Mesenchymal stem cell (in vitro differentiated cells and primary cell): ENCODE measurements at regions not wholly inside any gene's neighbourhood (a gene's known extent, or its start where the extent isn't known, plus 50 kb on each side); places are given as distances from the start of the nearest gene placed in this dataset.

Experiments
- DNase-seq: peaks from one replicate; pipeline ENCODE4 v3.0.0-alpha.2; 2013
- H2AFZ ChIP-seq: one replicate; pipeline ENCODE4 v1.6.1; 2013; ENCODE audit warnings: low read depth, mild to moderate bottlenecking, control low read depth, inconsistent platforms, low read length, moderate library complexity
- H2AK5ac ChIP-seq: 2 replicates; pipeline ENCODE4 v1.6.1; 2013; ENCODE audit warnings: low read length, moderate library complexity, mild to moderate bottlenecking, inconsistent platforms; ENCODE audit not compliant: severe bottlenecking
- H2BK120ac ChIP-seq: one replicate; pipeline ENCODE4 v1.6.1; 2013; ENCODE audit warnings: low read depth, mild to moderate bottlenecking, inconsistent platforms, low read length, moderate library complexity
- H2BK12ac ChIP-seq, 2 experiments: one replicate each; pipeline ENCODE4 v1.6.1; 2013; ENCODE audit warnings: inconsistent platforms in 2 of 2, low read length in 2 of 2, mild to moderate bottlenecking in 2 of 2, moderate library complexity in 2 of 2, control low read depth in 1 of 2
- H2BK15ac ChIP-seq: one replicate; pipeline ENCODE4 v1.6.1; 2013; ENCODE audit warnings: mild to moderate bottlenecking, low read depth, inconsistent platforms; ENCODE audit not compliant: poor library complexity, severe bottlenecking
- H2BK5ac ChIP-seq: 2 replicates; pipeline ENCODE4 v1.6.1; 2013; ENCODE audit warnings: low read depth, mild to moderate bottlenecking, low read length, control low read depth, inconsistent platforms; ENCODE audit not compliant: poor library complexity, severe bottlenecking
- H3K14ac ChIP-seq, 2 experiments: one replicate each; pipeline ENCODE4 v1.6.1; 2013; ENCODE audit warnings: inconsistent platforms in 2 of 2, low read length in 2 of 2, control low read depth in 1 of 2, mild to moderate bottlenecking in 1 of 2, moderate library complexity in 1 of 2
- H3K18ac ChIP-seq, 2 experiments: one replicate each; pipeline ENCODE4 v1.6.1; 2013; ENCODE audit warnings: inconsistent platforms in 2 of 2, low read length in 2 of 2, control low read depth in 1 of 2, low read depth in 1 of 2, mild to moderate bottlenecking in 1 of 2
- H3K23ac ChIP-seq, 2 experiments: one replicate each; pipeline ENCODE4 v1.6.1; 2013; ENCODE audit warnings: inconsistent platforms in 2 of 2, low read length in 2 of 2, mild to moderate bottlenecking in 2 of 2, moderate library complexity in 2 of 2, control low read depth in 1 of 2
- H3K27ac ChIP-seq: 2 replicates; pipeline ENCODE4 v1.5.1; 2013; ENCODE audit warnings: mild to moderate bottlenecking, moderate library complexity, low read length, control low read depth, inconsistent platforms; ENCODE audit not compliant: poor library complexity, severe bottlenecking
- H3K27me3 ChIP-seq, 2 experiments: 2 replicates each; pipeline versions ENCODE4 v1.6.1 to v1.7.0; 2013; ENCODE audit warnings: low read length in 2 of 2, mild to moderate bottlenecking in 2 of 2, moderate library complexity in 2 of 2, control low read depth in 1 of 2, inconsistent platforms in 1 of 2; ENCODE audit not compliant: control insufficient read depth in 1 of 2, insufficient read depth in 1 of 2
- H3K36me3 ChIP-seq, 2 experiments: 2 replicates each; pipeline versions ENCODE4 v1.6.1 to v1.7.0; 2013; ENCODE audit warnings: low read length in 2 of 2, control low read depth in 1 of 2, inconsistent platforms in 1 of 2, low read depth in 1 of 2, mild to moderate bottlenecking in 1 of 2; ENCODE audit not compliant: insufficient read depth in 2 of 2, control insufficient read depth in 1 of 2
- H3K4ac ChIP-seq, 2 experiments: one replicate each; pipeline ENCODE4 v1.6.1; 2013; ENCODE audit warnings: inconsistent platforms in 2 of 2, low read length in 2 of 2, mild to moderate bottlenecking in 2 of 2, moderate library complexity in 2 of 2, control low read depth in 1 of 2, low read depth in 1 of 2
- H3K4me1 ChIP-seq: 2 replicates; pipeline ENCODE4 v1.6.1; 2013; ENCODE audit warnings: low read depth, low read length, control low read depth; ENCODE audit not compliant: control insufficient read depth, insufficient read depth
- H3K4me2 ChIP-seq: 2 replicates; pipeline ENCODE4 v1.6.1; 2013; ENCODE audit warnings: low read length, mild to moderate bottlenecking, inconsistent platforms; ENCODE audit not compliant: poor library complexity, severe bottlenecking
- H3K4me3 ChIP-seq, 2 experiments: 2 replicates each; pipeline versions ENCODE4 v1.5.1 to v1.7.0; 2013; ENCODE audit warnings: low read length in 2 of 2, mild to moderate bottlenecking in 2 of 2, control low read depth in 1 of 2, low read depth in 1 of 2; ENCODE audit not compliant: insufficient read depth in 1 of 2
- H3K79me1 ChIP-seq: replicated peaks from 2 replicates; pipeline ENCODE4 v1.6.1; 2013; ENCODE audit warnings: mild to moderate bottlenecking, control low read depth, low read length, inconsistent platforms; ENCODE audit not compliant: poor library complexity, severe bottlenecking
- H3K9ac ChIP-seq: 2 replicates; pipeline ENCODE4 v1.7.0; 2013; ENCODE audit warnings: mild to moderate bottlenecking, low read length, moderate library complexity
- H3K9me3 ChIP-seq: 2 replicates; pipeline ENCODE4 v1.7.0; 2013; ENCODE audit warnings: mild to moderate bottlenecking, low read length; ENCODE audit not compliant: control insufficient read depth
- H4K8ac ChIP-seq: one replicate; pipeline ENCODE4 v1.6.1; 2013; ENCODE audit warnings: inconsistent platforms, mild to moderate bottlenecking, low read length, moderate library complexity
- H4K91ac ChIP-seq: one replicate; pipeline ENCODE4 v1.6.1; 2013; ENCODE audit warnings: mild to moderate bottlenecking, low read length, inconsistent platforms
- WGBS: methylation state at CpG from one replicate; pipeline ENCODE4 v1.1.7; 2013; ENCODE audit warnings: mixed read lengths; 5-methylcytosine and 5-hydroxymethylcytosine counted together

DNA sequence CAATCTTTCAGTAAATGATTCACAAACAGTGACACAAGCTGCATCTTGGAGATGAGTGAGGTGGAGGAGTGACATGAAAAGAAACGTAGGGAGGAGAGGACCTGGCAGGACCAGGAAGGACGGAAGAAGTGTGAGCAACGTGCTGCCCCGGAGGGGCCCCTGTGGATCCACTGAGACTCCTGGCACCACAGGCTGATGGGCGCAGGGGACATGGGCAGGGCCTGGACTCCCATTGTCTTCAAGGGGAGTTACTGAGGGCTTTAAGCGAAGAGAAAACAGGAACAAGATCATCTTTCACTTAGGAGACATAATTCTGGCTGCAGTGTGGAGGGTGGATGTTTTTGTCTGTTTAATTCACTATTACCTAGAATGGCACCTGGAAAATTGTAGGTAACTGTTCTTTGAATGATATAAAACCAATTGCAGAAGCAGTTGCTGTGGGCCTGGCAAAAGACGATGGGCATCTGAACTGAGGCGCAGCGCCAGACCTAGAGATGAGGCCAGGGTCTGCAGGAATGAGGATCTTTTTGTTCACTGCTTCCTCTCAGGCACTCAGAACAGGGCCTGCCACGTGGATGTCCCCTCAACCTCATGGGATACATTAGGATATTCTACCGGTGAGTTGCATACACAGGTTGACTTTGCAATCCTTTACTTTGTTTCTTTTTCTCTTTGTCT is 156.4 kb downstream of the TMEM18 start:
- H3K14ac ChIP-seq: no peak overlapping the region
- no peak for DNase-seq
- H3K18ac ChIP-seq: no peak overlapping the region
- no peak overlapping the region for H4K8ac ChIP-seq
- WGBS: 74% methylated on average over 10 of the region's 11 CpGs
- H3K9ac ChIP-seq: no peak overlapping the region
- no peak overlapping the region for H3K23ac ChIP-seq
- H3K27me3 ChIP-seq: no peaks in the 10 kb centered on the region
- no peak overlapping the region for H2BK12ac ChIP-seq
- no peak overlapping the region for H4K91ac ChIP-seq
- no peak overlapping the region for H3K4me3 ChIP-seq
- no peak overlapping the region for H3K4ac ChIP-seq
- H3K27ac ChIP-seq: no peak overlapping the region
- H3K4me2 ChIP-seq: no peak overlapping the region
- H2AK5ac ChIP-seq: no peak overlapping the region
- no peak overlapping the region for H2AFZ ChIP-seq
- H3K9me3 ChIP-seq: no peaks in the 10 kb centered on the region
- no peak overlapping the region for H2BK15ac ChIP-seq
- no peaks in the 10 kb centered on the region for H3K79me1 ChIP-seq
- H2BK5ac ChIP-seq: no peak overlapping the region
- no peaks in the 10 kb centered on the region for H3K36me3 ChIP-seq
- no peak overlapping the region for H2BK120ac ChIP-seq
- no peaks in the 10 kb centered on the region for H3K4me1 ChIP-seq

DNA sequence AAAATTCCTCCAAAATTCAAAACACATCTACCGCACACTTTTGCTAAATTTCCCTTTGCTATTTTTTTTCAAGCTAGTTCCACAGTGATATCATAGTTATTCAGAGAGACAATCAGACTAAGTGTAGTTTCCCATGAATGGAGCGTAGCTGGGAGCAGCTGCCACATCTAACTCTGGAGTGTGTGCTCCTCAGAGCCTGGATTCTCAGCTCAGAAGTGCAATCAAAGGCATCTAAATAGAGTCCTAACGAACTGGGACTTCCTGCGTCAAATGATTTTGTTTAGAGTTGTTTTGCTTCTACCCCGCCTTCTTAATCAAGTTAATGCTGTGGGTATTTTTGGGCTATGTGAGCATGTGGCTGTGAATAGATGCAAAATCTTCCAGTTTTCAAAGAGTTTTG is 160.3 kb downstream of the TMEM18 start:
- H3K14ac ChIP-seq: no peak overlapping the region
- no peak overlapping the region for H3K18ac ChIP-seq
- H2BK15ac ChIP-seq: no peak overlapping the region
- H3K79me1 ChIP-seq: no peaks in the 10 kb centered on the region
- WGBS: 75% methylated on average over 5 of the region's 5 CpGs
- no peak overlapping the region for H3K4me2 ChIP-seq
- H4K91ac ChIP-seq: no peak overlapping the region
- no peaks in the 10 kb centered on the region for H3K27me3 ChIP-seq
- no peak overlapping the region for H3K4ac ChIP-seq
- no peak overlapping the region for H3K23ac ChIP-seq
- no peak overlapping the region for H2BK5ac ChIP-seq
- no peak for DNase-seq
- no peak overlapping the region for H2BK120ac ChIP-seq
- no peak overlapping the region for H2AK5ac ChIP-seq
- no peak overlapping the region for H2AFZ ChIP-seq
- no peak overlapping the region for H3K4me3 ChIP-seq
- H3K27ac ChIP-seq: no peak overlapping the region
- H4K8ac ChIP-seq: no peak overlapping the region
- no peaks in the 10 kb centered on the region for H3K36me3 ChIP-seq
- no peak overlapping the region for H3K9ac ChIP-seq
- H2BK12ac ChIP-seq: no peak overlapping the region
- H3K4me1 ChIP-seq: no peaks in the 10 kb centered on the region
- H3K9me3 ChIP-seq: no peaks in the 10 kb centered on the region

DNA sequence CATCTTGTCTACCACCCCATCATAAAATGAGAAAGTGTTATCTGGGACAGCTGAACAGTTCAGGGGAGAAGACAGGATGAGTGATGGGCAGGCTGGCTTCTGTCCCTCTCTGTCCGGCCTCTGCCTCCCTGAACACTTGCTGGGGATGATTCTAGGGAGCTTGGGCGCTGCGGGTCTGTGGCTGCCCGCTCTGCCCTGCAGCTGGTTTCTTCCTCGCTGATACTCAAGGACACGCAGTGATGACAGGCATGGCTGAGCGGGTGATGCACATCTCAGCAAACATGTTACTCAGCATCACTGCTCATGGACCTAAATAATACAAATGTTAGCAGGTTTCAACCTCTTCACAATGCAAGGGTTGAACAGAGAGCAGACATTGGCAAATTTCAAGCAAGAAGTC is 161.1 kb downstream of the TMEM18 start:
- no peak overlapping the region for H3K4me3 ChIP-seq
- no peaks in the 10 kb centered on the region for H3K36me3 ChIP-seq
- no peaks in the 10 kb centered on the region for H3K79me1 ChIP-seq
- WGBS: 69% methylated on average over 7 of the region's 7 CpGs
- no peaks in the 10 kb centered on the region for H3K27me3 ChIP-seq
- no peak overlapping the region for H2BK15ac ChIP-seq
- H3K18ac ChIP-seq: no peak overlapping the region
- no peak overlapping the region for H2BK5ac ChIP-seq
- no peak overlapping the region for H3K4ac ChIP-seq
- H2AK5ac ChIP-seq: no peak overlapping the region
- no peak overlapping the region for H3K4me2 ChIP-seq
- no peak overlapping the region for H3K27ac ChIP-seq
- no peaks in the 10 kb centered on the region for H3K9me3 ChIP-seq
- H3K4me1 ChIP-seq: no peaks in the 10 kb centered on the region
- H2AFZ ChIP-seq: no peak overlapping the region
- H2BK120ac ChIP-seq: no peak overlapping the region
- H4K91ac ChIP-seq: no peak overlapping the region
- no peak overlapping the region for H3K23ac ChIP-seq
- no peak overlapping the region for H3K9ac ChIP-seq
- no peak for DNase-seq
- H3K14ac ChIP-seq: no peak overlapping the region
- no peak overlapping the region for H4K8ac ChIP-seq
- H2BK12ac ChIP-seq: no peak overlapping the region

DNA sequence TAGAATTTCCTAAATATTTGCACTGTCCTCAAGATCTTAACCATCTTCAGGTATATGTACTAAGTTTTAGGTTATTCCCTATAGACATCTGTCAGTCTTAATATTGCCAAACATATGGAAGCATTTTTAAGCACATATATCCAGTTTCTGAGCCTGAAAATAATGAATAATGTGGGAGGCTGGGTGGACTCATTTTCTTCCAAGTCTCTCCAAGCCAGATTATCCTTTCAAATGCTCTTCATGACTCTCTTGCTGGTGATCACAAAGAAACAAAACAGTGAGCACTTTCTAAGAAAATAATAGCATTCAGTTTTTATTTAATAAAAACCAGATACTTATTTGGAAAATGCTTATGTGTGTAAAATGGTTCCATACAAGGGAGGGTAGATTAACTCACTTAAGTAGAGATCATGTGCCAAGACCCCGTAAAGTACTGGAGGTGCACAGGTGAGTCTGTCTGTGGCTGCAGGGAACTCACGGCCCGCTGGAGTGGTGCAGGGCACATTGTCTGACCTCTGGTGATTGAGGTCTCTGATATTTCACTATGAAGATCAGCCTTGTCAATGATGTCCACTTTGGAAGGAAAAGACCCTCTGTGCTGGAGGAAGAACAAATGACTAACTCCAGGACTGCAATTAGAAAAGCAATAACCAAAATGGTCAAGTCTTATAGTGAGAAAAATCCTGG is 161.6 kb downstream of the TMEM18 start:
- Histone ChIP-seq H2BK12ac (no peak overlapping the region), H3K4me1 (no peaks in the 10 kb centered on the region), H3K14ac (no peak overlapping the region), H3K27me3 (no peaks in the 10 kb centered on the region), H4K8ac (no peak overlapping the region), H3K18ac (no peak overlapping the region), H3K9ac (no peak overlapping the region), H2BK120ac (no peak overlapping the region), H3K9me3 (peaks cover under 1% of the 10 kb centered on the region), H3K36me3 (no peaks in the 10 kb centered on the region), H3K23ac (no peak overlapping the region), H2BK5ac (no peak overlapping the region), H3K27ac (no peak overlapping the region), H2BK15ac (no peak overlapping the region), H4K91ac (no peak overlapping the region), H3K4me3 (no peak overlapping the region), H2AK5ac (no peak overlapping the region), H3K4ac (no peak overlapping the region), H2AFZ (no peak overlapping the region), H3K4me2 (no peak overlapping the region), H3K79me1 (no peaks in the 10 kb centered on the region)
- 85% methylated on average over 3 of the region's 3 CpGs for WGBS
- no peak for DNase-seq
